ENCODE measurements at regions not wholly inside any gene's neighbourhood (a gene's known extent, or its start where the extent isn't known, plus 50 kb on each side); places are given as distances from the start of the nearest gene placed in this dataset.
"Not testable (repeated sequence)": the region's sequence is repeated elsewhere in the genome, so short reads cannot be mapped to it uniquely, and the experiment has no call there.

- not testable (repeated sequence) for FAIRE-seq
These were observed 542.4 kb upstream of the B3GAT1 start for GRCh38 chr11:134954456-134954855.

GRCh38 chr11:134953417-134953970 lies 541.5 kb upstream of the B3GAT1 start:
- H3K9ac ChIP-seq (ENCODE audit: insufficient read depth, low read depth, low read length); H3K4me3 ChIP-seq (replicated peaks in 1 of 3; ENCODE audit: insufficient read depth in 1 of 3, low read depth in 2 of 3, low read length in 3 of 3); CTCF ChIA-PET (ENCODE audit: low intra/inter-chr PET ratio, low total read pairs); H4K20me1 ChIP-seq (ENCODE audit: insufficient read depth, low read length); ATAC-seq; in situ Hi-C loops (cut with HindIII; ENCODE audit: extremely low pct_ligation_motif_present, low pct_unique_long_range_greater_than_20kb); FAIRE-seq; H3K4me2 ChIP-seq (ENCODE audit: low read depth, low read length); H3K4me1 ChIP-seq (ENCODE audit: insufficient read depth, low read length); H3K27ac ChIP-seq (ENCODE audit: extremely low read length, insufficient read depth, low read length); H3K79me2 ChIP-seq (ENCODE audit: insufficient read depth, low read length); BruUV-seq (replicated peaks); POLR2A ChIA-PET; H3K9me3 ChIP-seq (ENCODE audit: low read length); intact Hi-C loops (cut with micrococcal nuclease; ENCODE audit: unreplicated experiment); DNase-seq (ENCODE audit: low spot score); H3K27me3 ChIP-seq (ENCODE audit: control insufficient read depth in 1 of 2, insufficient read depth in 2 of 2, low read length in 2 of 2); H3K36me3 ChIP-seq (replicated peaks in 1 of 2; ENCODE audit: control insufficient read depth in 1 of 2, insufficient read depth in 2 of 2, low read length in 2 of 2); H2AFZ ChIP-seq (ENCODE audit: low read length): not testable (repeated sequence)
- 0% methylated on average over 2 of the region's 2 CpGs for WGBS (ENCODE audit: low lambda C conversion rate)

More at GRCh38 chr11:134954456-134954855, 542.4 kb upstream of the B3GAT1 start:
- POLR2A ChIA-PET; H3K9ac ChIP-seq (ENCODE audit: insufficient read depth, low read depth, low read length); H3K4me2 ChIP-seq (ENCODE audit: low read depth, low read length); BruUV-seq (replicated peaks); in situ Hi-C loops (cut with HindIII; ENCODE audit: extremely low pct_ligation_motif_present, low pct_unique_long_range_greater_than_20kb); H3K79me2 ChIP-seq (ENCODE audit: insufficient read depth, low read length); CTCF ChIA-PET (ENCODE audit: low intra/inter-chr PET ratio, low total read pairs); H3K27me3 ChIP-seq (ENCODE audit: control insufficient read depth in 1 of 2, insufficient read depth in 2 of 2, low read length in 2 of 2); H3K4me3 ChIP-seq (replicated peaks in 1 of 3; ENCODE audit: insufficient read depth in 1 of 3, low read depth in 2 of 3, low read length in 3 of 3); H3K4me1 ChIP-seq (ENCODE audit: insufficient read depth, low read length); H3K27ac ChIP-seq (ENCODE audit: extremely low read length, insufficient read depth, low read length); H3K9me3 ChIP-seq (ENCODE audit: low read length); ATAC-seq; H4K20me1 ChIP-seq (ENCODE audit: insufficient read depth, low read length); intact Hi-C loops (cut with micrococcal nuclease; ENCODE audit: unreplicated experiment); H2AFZ ChIP-seq (ENCODE audit: low read length); DNase-seq (ENCODE audit: low spot score); H3K36me3 ChIP-seq (replicated peaks in 1 of 2; ENCODE audit: control insufficient read depth in 1 of 2, insufficient read depth in 2 of 2, low read length in 2 of 2): not testable (repeated sequence)
- 23% methylated on average over 4 of the region's 4 CpGs for WGBS (ENCODE audit: low lambda C conversion rate)

- Histone ChIP-seq H3K9ac (ENCODE audit: insufficient read depth, low read depth, low read length) (no peak overlapping the region), H3K4me3 (replicated peaks in 1 of 3; ENCODE audit: insufficient read depth in 1 of 3, low read depth in 2 of 3, low read length in 3 of 3) (no peak overlapping the region), H3K36me3 (replicated peaks in 1 of 2; ENCODE audit: control insufficient read depth in 1 of 2, insufficient read depth in 2 of 2, low read length in 2 of 2) (no peaks in the 10 kb centered on the region), H3K4me1 (ENCODE audit: insufficient read depth, low read length) (no peaks in the 10 kb centered on the region), H3K79me2 (ENCODE audit: insufficient read depth, low read length) (no peaks in the 10 kb centered on the region), H2AFZ (ENCODE audit: low read length) (no peak overlapping the region), H3K27me3 (ENCODE audit: control insufficient read depth in 1 of 2, insufficient read depth in 2 of 2, low read length in 2 of 2) (no peaks in the 10 kb centered on the region), H3K4me2 (ENCODE audit: low read depth, low read length) (no peak overlapping the region), H4K20me1 (ENCODE audit: insufficient read depth, low read length) (no peaks in the 10 kb centered on the region), H3K9me3 (ENCODE audit: low read length) (no peaks in the 10 kb centered on the region), H3K27ac (ENCODE audit: extremely low read length, insufficient read depth, low read length) (no peak overlapping the region)
- intact Hi-C loops (cut with micrococcal nuclease; ENCODE audit: unreplicated experiment) (no loop called here), in situ Hi-C loops (cut with HindIII; ENCODE audit: extremely low pct_ligation_motif_present, low pct_unique_long_range_greater_than_20kb) (no loop called here)
- DNase-seq (ENCODE audit: low spot score): no peak
- TF ChIP-seq RXRA (CRISPR knock-in tag; IDR thresholded peaks at IDR 0.05): no peak
- TF ChIP-seq ZNF383 (CRISPR knock-in tag; IDR thresholded peaks at IDR 0.05; ENCODE audit: borderline replicate concordance): no peak
- TF ChIP-seq TRAFD1 (CRISPR knock-in tag; IDR thresholded peaks at IDR 0.05; ENCODE audit: borderline replicate concordance): no peak
- no peak for ATAC-seq
- FAIRE-seq: no peak
- BruUV-seq (replicated peaks): no TSS peak
- ChIA-PET CTCF (ENCODE audit: low intra/inter-chr PET ratio, low total read pairs) (no interaction called here), POLR2A (no interaction called here)
- WGBS (ENCODE audit: low lambda C conversion rate): 40% methylated on average over 6 of the region's 6 CpGs
These were observed 539.3 kb upstream of the B3GAT1 start for GRCh38 chr11:134951305-134951700.
